IMR-90 (cell line): ENCODE measurements at regions not wholly inside any gene's neighbourhood (a gene's known extent, or its start where the extent isn't known, plus 50 kb on each side); places are given as distances from the start of the nearest gene placed in this dataset.

ENCODE experiments used
- ATAC-seq: fragments of 200-7000 bp; cut with Tn5 transposase; 2 replicates; pipeline ENCODE4 v1.9.1; 2020; ENCODE audit warnings: low read depth, mild to moderate bottlenecking, moderate library complexity
- BruUV-seq: library from RNA; stranded (reverse); fragments of 400-500 nt; replicated peaks from 2 replicates; lab custom pipeline; 2021; lab: Mats Ljungman, UMichigan
- CTCF ChIA-PET: fragments of 300-600 bp; formaldehyde crosslinking; extraction: SDS; loops from one replicate; lab custom pipeline; 2021; ENCODE audit warnings: antibody characterized with exemption; lab: Yijun Ruan, JAX
- POLR2A ChIA-PET: fragments of 300-600 bp; sonication (Branson Sonifier 250); formaldehyde crosslinking; loops from one replicate; lab custom pipeline; 2022; ENCODE audit warnings: antibody characterized with exemption; ENCODE audit not compliant: unreplicated experiment; lab: Charles Lee
- DNase-seq: peaks from one replicate; pipeline ENCODE4 v3.0.0; 2013
- H2AFZ ChIP-seq: replicated peaks from 2 replicates; pipeline ENCODE3; 2013; ENCODE audit warnings: low read length, mild to moderate bottlenecking; ENCODE audit not compliant: poor library complexity
- H2AK5ac ChIP-seq: 2 replicates; pipeline ENCODE4 v1.6.1; 2013; ENCODE audit warnings: low read depth, low read length, inconsistent platforms
- H2AK9ac ChIP-seq: replicated peaks from 2 replicates; pipeline ENCODE3; 2013; ENCODE audit warnings: mild to moderate bottlenecking, low read depth, low read length, moderate library complexity; ENCODE audit not compliant: poor library complexity
- H2BK120ac ChIP-seq: 2 replicates; pipeline ENCODE4 v1.6.1; 2013; ENCODE audit warnings: low read depth, low read length, inconsistent platforms
- H2BK15ac ChIP-seq: 3 replicates; pipeline ENCODE4 v1.6.1; 2013; ENCODE audit warnings: low read depth, low read length, inconsistent platforms
- H2BK20ac ChIP-seq: 2 replicates; pipeline ENCODE4 v1.6.1; 2013; ENCODE audit warnings: low read depth, mild to moderate bottlenecking, inconsistent platforms, low read length, moderate library complexity
- H2BK5ac ChIP-seq: 2 replicates; pipeline ENCODE4 v1.6.1; 2013; ENCODE audit warnings: mild to moderate bottlenecking, low read depth, low read length, inconsistent platforms; ENCODE audit not compliant: poor library complexity, severe bottlenecking
- H3K14ac ChIP-seq: replicated peaks from 2 replicates; pipeline ENCODE4 v1.6.1; 2013; ENCODE audit warnings: low read depth, low read length, inconsistent platforms
- H3K18ac ChIP-seq: 2 replicates; pipeline ENCODE4 v1.6.1; 2013; ENCODE audit warnings: low read depth, low read length, control low read depth
- H3K23ac ChIP-seq: 2 replicates; pipeline ENCODE4 v1.6.1; 2013; ENCODE audit warnings: low read depth, low read length, inconsistent platforms
- H3K27ac ChIP-seq: 2 replicates; pipeline ENCODE4 v1.5.1; 2013; ENCODE audit warnings: mild to moderate bottlenecking, control low read depth, low read length; ENCODE audit not compliant: insufficient read depth
- H3K27me3 ChIP-seq: 2 replicates; pipeline ENCODE4 v1.6.1; 2013; ENCODE audit warnings: low read length; ENCODE audit not compliant: control insufficient read depth, insufficient read depth
- H3K36me3 ChIP-seq: 2 replicates; pipeline ENCODE4 v1.6.1; 2013; ENCODE audit warnings: low read length, mixed read lengths; ENCODE audit not compliant: control insufficient read depth, insufficient read depth
- H3K4ac ChIP-seq: 2 replicates; pipeline ENCODE4 v1.6.1; 2013; ENCODE audit warnings: low read depth, low read length, inconsistent platforms
- H3K4me1 ChIP-seq: 2 replicates; pipeline ENCODE4 v1.6.1; 2013; ENCODE audit warnings: low read length, mixed read lengths; ENCODE audit not compliant: control insufficient read depth, insufficient read depth
- H3K4me2 ChIP-seq: 2 replicates; pipeline ENCODE4 v1.6.1; 2013; ENCODE audit warnings: low read depth, mild to moderate bottlenecking, control low read depth, low read length, moderate library complexity
- H3K4me3 ChIP-seq: 2 replicates; pipeline ENCODE4 v1.5.1; 2013; ENCODE audit warnings: low read depth, mild to moderate bottlenecking, control low read depth, low read length, moderate library complexity; ENCODE audit not compliant: insufficient read depth
- H3K56ac ChIP-seq: 2 replicates; pipeline ENCODE4 v1.6.1; 2013; ENCODE audit warnings: low read length, inconsistent platforms; ENCODE audit not compliant: insufficient read depth; ENCODE audit errors: extremely low read depth
- H3K79me1 ChIP-seq, 2 experiments: 2 replicates each; pipeline ENCODE4 v1.6.1; 2013; ENCODE audit warnings: low read length in 2 of 2, inconsistent platforms in 1 of 2, low read depth in 1 of 2
- H3K9ac ChIP-seq: 2 replicates; pipeline ENCODE4 v1.6.1; 2013; ENCODE audit warnings: low read depth, low read length, control low read depth
- H3K9me1 ChIP-seq: 2 replicates; pipeline ENCODE4 v1.6.1; 2013; ENCODE audit warnings: low read length, inconsistent platforms; ENCODE audit not compliant: insufficient read depth
- H3K9me3 ChIP-seq: 2 replicates; pipeline ENCODE4 v1.6.1; 2013; ENCODE audit warnings: low read length; ENCODE audit not compliant: control insufficient read depth, insufficient read depth
- H4K20me1 ChIP-seq: 2 replicates; pipeline ENCODE4 v1.6.1; 2013; ENCODE audit warnings: low read length, inconsistent platforms; ENCODE audit not compliant: insufficient read depth
- H4K5ac ChIP-seq: 2 replicates; pipeline ENCODE4 v1.6.1; 2013; ENCODE audit warnings: mild to moderate bottlenecking, low read depth, low read length, control low read depth
- H4K8ac ChIP-seq, 2 experiments: 2 replicates each; pipeline ENCODE4 v1.6.1; 2013; ENCODE audit warnings: low read depth in 2 of 2, low read length in 2 of 2, control low read depth in 1 of 2, inconsistent platforms in 1 of 2
- H4K91ac ChIP-seq: 2 replicates; pipeline ENCODE4 v1.6.1; 2013; ENCODE audit warnings: low read depth, low read length, inconsistent platforms; ENCODE audit not compliant: insufficient read depth
- FOS ChIP-seq: fragments of 150-350 bp; IDR thresholded peaks from 2 replicates; pipeline ENCODE4 v1.6.1; 2016; ENCODE audit warnings: low read depth, low read length
- WGBS, 2 experiments: methylation state at CpG; one replicate each; pipeline versions ENCODE4 v1.1.5 to v1.1.7; 2013; ENCODE audit warnings: missing lambda C conversion rate in 2 of 2; ENCODE audit not compliant: insufficient read length in 1 of 2; ENCODE audit errors: extremely low coverage in 2 of 2; 5-methylcytosine and 5-hydroxymethylcytosine counted together
- dilution Hi-C: fragments of 300-500 bp; cut with HindIII; formaldehyde crosslinking; loops from one replicate; pipeline ENCODE4 v1.14.3; 2018; ENCODE audit warnings: low sequenced_read_pairs; ENCODE audit not compliant: unreplicated experiment
- in situ Hi-C: fragments of 300-500 bp; cut with MboI; formaldehyde crosslinking; loops from 3 replicates; pipeline ENCODE4 v1.14.3; 2019; ENCODE audit warnings: low sequenced_read_pairs, inconsistent platforms, mixed read lengths
- intact Hi-C: fragments of 100-400 bp; cut with micrococcal nuclease; formaldehyde crosslinking; loops from 2 replicates; pipeline ENCODE4 v1.10.0; 2022

GRCh38 chr1:19585507-19585906 lies 58.6 kb upstream of the NBL1 start:
- no peak for ATAC-seq
- CTCF ChIA-PET: no interaction called here
- Histone ChIP-seq H3K27ac (no peak overlapping the region), H3K56ac (no peak overlapping the region), H2BK20ac (no peak overlapping the region), H2BK15ac (no peak overlapping the region), H2AFZ (no peak overlapping the region), H4K5ac (no peak overlapping the region), H4K91ac (no peak overlapping the region), H3K36me3 (no peaks in the 10 kb centered on the region), H3K4me2 (no peak overlapping the region), H3K18ac (no peak overlapping the region), H4K8ac (no peak overlapping the region), H3K9me1 (no peaks in the 10 kb centered on the region), H3K9ac (no peak overlapping the region), H3K79me1 (no peaks in the 10 kb centered on the region), H3K4ac (no peak overlapping the region), H2AK9ac (no peak overlapping the region), H2AK5ac (no peak overlapping the region), H3K4me1 (no peaks in the 10 kb centered on the region), H2BK120ac (no peak overlapping the region), H3K14ac (no peak overlapping the region), H4K20me1 (peaks cover 4% of the 10 kb centered on the region; the same call in 1 of the 2 replicates), H3K9me3 (no peaks in the 10 kb centered on the region), H3K27me3 (peaks cover 16% of the 10 kb centered on the region), H2BK5ac (no peak overlapping the region), H3K23ac (no peak overlapping the region), H3K4me3 (no peak overlapping the region)
- dilution Hi-C loops (no loop called here), intact Hi-C loops (no loop called here), in situ Hi-C loops (no loop called here)
- WGBS, 2 experiments: 80% methylated on average over 1 of the region's 1 CpG; no CpG with 5 or more reads in 1 of the 2 experiments
- POLR2A ChIA-PET: no interaction called here
- DNase-seq: no peak
- BruUV-seq: no TSS peak
- no peak for TF ChIP-seq FOS
